SK-MEL-5 (cell line): ENCODE measurements at regions not wholly inside any gene's neighbourhood (a gene's known extent, or its start where the extent isn't known, plus 50 kb on each side); places are given as distances from the start of the nearest gene placed in this dataset.
"Not testable (repeated sequence)": the region's sequence is repeated elsewhere in the genome, so short reads cannot be mapped to it uniquely, and the experiment has no call there.

ENCODE experiments used
- DNase-seq: peaks from one replicate; pipeline ENCODE4 v3.0.0-alpha.2; 2016; ENCODE audit warnings: low read depth, low spot score
- in situ Hi-C: cut with HindIII; loops from 2 replicates; pipeline ENCODE4 v1.10.0; 2016; ENCODE audit warnings: low sequenced_read_pairs, high pct_unique_total_duplicates, low pct_unique_long_range_greater_than_20kb

GRCh38 chr4:45455217-45455616 lies 668.6 kb downstream of the GABRG1 start:
- in situ Hi-C loops: no loop called here
- DNase-seq: no peak

GRCh38 chr4:45453258-45453853 lies 670.5 kb downstream of the GABRG1 start:
- DNase-seq: peak; percentile 65
- in situ Hi-C loops: no loop called here

- DNase-seq: peak; percentile 53
- in situ Hi-C loops: no loop called here
Measured at GRCh38 chr4:45442466-45442865, 681.4 kb downstream of the GABRG1 start.

GRCh38 chr4:45438047-45438446 lies 685.8 kb downstream of the GABRG1 start:
- no peak for DNase-seq
- in situ Hi-C loops: no loop called here

- DNase-seq: no peak
- in situ Hi-C loops: no loop called here
Measured at GRCh38 chr4:45437381-45437780, 686.5 kb downstream of the GABRG1 start.

- in situ Hi-C loops: no loop called here
- no peak for DNase-seq
Measured at GRCh38 chr4:45425135-45425534, 698.7 kb downstream of the GABRG1 start.

GRCh38 chr4:45423896-45424295 lies 697.5 kb upstream of the GNPDA2 start:
- DNase-seq: no peak
- in situ Hi-C loops: no loop called here

GRCh38 chr4:45420091-45420674 lies 693.8 kb upstream of the GNPDA2 start:
- in situ Hi-C loops, DNase-seq: not testable (repeated sequence)

- no peak for DNase-seq
- in situ Hi-C loops: no loop called here
Measured at GRCh38 chr4:45410701-45411210, 684.4 kb upstream of the GNPDA2 start.

GRCh38 chr4:45409536-45409935 lies 683.2 kb upstream of the GNPDA2 start:
- in situ Hi-C loops: no loop called here
- DNase-seq: no peak

- in situ Hi-C loops: no loop called here
- DNase-seq: no peak
Measured at GRCh38 chr4:45408996-45409395, 682.6 kb upstream of the GNPDA2 start.

GRCh38 chr4:45399116-45399515 lies 672.8 kb upstream of the GNPDA2 start:
- DNase-seq: no peak
- in situ Hi-C loops: no loop called here

- in situ Hi-C loops: no loop called here
- no peak for DNase-seq
Measured at GRCh38 chr4:45385306-45385705, 659.0 kb upstream of the GNPDA2 start.

GRCh38 chr4:45370408-45370807 lies 644.1 kb upstream of the GNPDA2 start:
- DNase-seq: no peak
- in situ Hi-C loops: no loop called here

GRCh38 chr4:45368832-45369231 lies 642.5 kb upstream of the GNPDA2 start:
- in situ Hi-C loops: no loop called here
- no peak for DNase-seq

GRCh38 chr4:45363931-45364330 lies 637.6 kb upstream of the GNPDA2 start:
- DNase-seq: no peak
- in situ Hi-C loops: no loop called here

GRCh38 chr4:45358573-45359506 lies 632.5 kb upstream of the GNPDA2 start:
- in situ Hi-C loops: no loop called here
- DNase-seq: no peak

GRCh38 chr4:45353161-45353560 lies 626.8 kb upstream of the GNPDA2 start:
- DNase-seq: no peak
- in situ Hi-C loops: no loop called here
